AG04450 (cell line): ENCODE measurements at regions not wholly inside any gene's neighbourhood (a gene's known extent, or its start where the extent isn't known, plus 50 kb on each side); places are given as distances from the start of the nearest gene placed in this dataset.

Source experiments
- CTCF ChIA-PET: fragments of 300-600, 350-600 bp; formaldehyde crosslinking; extraction: SDS; loops from one replicate; lab custom pipeline; 2022; ENCODE audit warnings: antibody characterized with exemption, inconsistent platforms; lab: Charles Lee
- POLR2A ChIA-PET: fragments of 350-600 bp; formaldehyde crosslinking; extraction: SDS; loops from one replicate; lab custom pipeline; 2021; ENCODE audit warnings: antibody characterized with exemption, inconsistent platforms; lab: Yijun Ruan, JAX
- DNase-seq: peaks from one replicate; pipeline ENCODE4 v3.0.0-alpha.2; 2011; ENCODE audit warnings: low read depth, low spot score
- H3K27ac ChIP-seq: one replicate; pipeline ENCODE4 v1.5.1; 2012; ENCODE audit warnings: low read depth, low read length, control low read depth
- H3K27me3 ChIP-seq: one replicate; pipeline ENCODE4 v1.6.0; 2012; ENCODE audit warnings: low read length; ENCODE audit not compliant: control insufficient read depth, insufficient read depth
- H3K4me3 ChIP-seq: 2 replicates; pipeline ENCODE4 v1.5.1; 2011; ENCODE audit warnings: mild to moderate bottlenecking, low read depth, low read length, control low read depth
- H3K9me3 ChIP-seq: 2 replicates; pipeline ENCODE4 v1.5.1; 2012; ENCODE audit warnings: low read length; ENCODE audit not compliant: control insufficient read depth, insufficient read depth
- CTCF ChIP-seq: IDR thresholded peaks from 2 replicates; pipeline ENCODE4 v1.5.1; 2011; ENCODE audit warnings: low read depth, low read length, control low read depth, inconsistent platforms

- no peak overlapping the region for H3K4me3 ChIP-seq
- CTCF ChIA-PET = interaction anchor here (1.8 kb wide), 1 partner anchor 171 kb away, joined by 5 read pairs; the partner anchor contains the start of gene GASK1B
- DNase-seq = no peak
- H3K27ac ChIP-seq = no peak overlapping the region
- no peaks in the 10 kb centered on the region for H3K9me3 ChIP-seq
- no peaks in the 10 kb centered on the region for H3K27me3 ChIP-seq
- TF ChIP-seq CTCF = no peak
- POLR2A ChIA-PET = no interaction called here
These were observed 171.1 kb downstream of the GASK1B start for GRCh38 chr4:158001756-158002155.

- CTCF ChIA-PET = no interaction called here
- DNase-seq = no peak
- Histone ChIP-seq H3K27ac (no peak overlapping the region), H3K4me3 (no peak overlapping the region), H3K27me3 (no peaks in the 10 kb centered on the region), H3K9me3 (no peaks in the 10 kb centered on the region)
- no peak for TF ChIP-seq CTCF
- POLR2A ChIA-PET = no interaction called here
These were observed 173.1 kb downstream of the GASK1B start for GRCh38 chr4:157999723-158000122.

- Histone ChIP-seq H3K4me3 (no peak overlapping the region), H3K27ac (no peak overlapping the region), H3K9me3 (no peaks in the 10 kb centered on the region), H3K27me3 (no peaks in the 10 kb centered on the region)
- DNase-seq = no peak
- no peak for TF ChIP-seq CTCF
- ChIA-PET POLR2A (no interaction called here), CTCF (interaction anchor here (1.3 to 3.5 kb wide), 2 partner anchors 175 to 257 kb away, joined by 9 to 25 read pairs; no protein-coding TSS in a partner anchor)
These were observed 175.5 kb downstream of the GASK1B start for GRCh38 chr4:157997296-157997695.

- no peaks in the 10 kb centered on the region for H3K27me3 ChIP-seq
- H3K27ac ChIP-seq = no peak overlapping the region
- POLR2A ChIA-PET = no interaction called here
- CTCF ChIA-PET = interaction anchor here (1.3 to 3.5 kb wide), 2 partner anchors 175 to 258 kb away, joined by 9 to 25 read pairs; no protein-coding TSS in a partner anchor
- no peak for TF ChIP-seq CTCF
- DNase-seq = no peak
- no peaks in the 10 kb centered on the region for H3K9me3 ChIP-seq
- no peak overlapping the region for H3K4me3 ChIP-seq
These were observed 176.5 kb downstream of the GASK1B start for GRCh38 chr4:157996061-157997028.

- DNase-seq = no peak
- Histone ChIP-seq H3K27me3 (no peaks in the 10 kb centered on the region), H3K9me3 (no peaks in the 10 kb centered on the region), H3K4me3 (no peak overlapping the region), H3K27ac (no peak overlapping the region)
- no peak for TF ChIP-seq CTCF
- CTCF ChIA-PET = interaction anchor here (1.1 to 2.7 kb wide), 3 partner anchors 16 to 258 kb away, joined by 3 to 9 read pairs (median 8); no protein-coding TSS in a partner anchor
- POLR2A ChIA-PET = no interaction called here
These were observed 178.0 kb downstream of the GASK1B start for GRCh38 chr4:157994863-157995262.
